Urothelium cell line (cell line): ENCODE measurements at regions not wholly inside any gene's neighbourhood (a gene's known extent, or its start where the extent isn't known, plus 50 kb on each side); places are given as distances from the start of the nearest gene placed in this dataset.
"Not testable (repeated sequence)": the region's sequence is repeated elsewhere in the genome, so short reads cannot be mapped to it uniquely, and the experiment has no call there.

Source experiments
- DNase-seq: peaks from one replicate; pipeline ENCODE4 v3.0.0; 2011; ENCODE audit warnings: low spot score, mixed read lengths
- FAIRE-seq: peaks from 2 replicates; lab custom pipeline; 2011; peaks lifted over from hg19 to GRCh38; lab: Jason Lieb, UNC

DNA sequence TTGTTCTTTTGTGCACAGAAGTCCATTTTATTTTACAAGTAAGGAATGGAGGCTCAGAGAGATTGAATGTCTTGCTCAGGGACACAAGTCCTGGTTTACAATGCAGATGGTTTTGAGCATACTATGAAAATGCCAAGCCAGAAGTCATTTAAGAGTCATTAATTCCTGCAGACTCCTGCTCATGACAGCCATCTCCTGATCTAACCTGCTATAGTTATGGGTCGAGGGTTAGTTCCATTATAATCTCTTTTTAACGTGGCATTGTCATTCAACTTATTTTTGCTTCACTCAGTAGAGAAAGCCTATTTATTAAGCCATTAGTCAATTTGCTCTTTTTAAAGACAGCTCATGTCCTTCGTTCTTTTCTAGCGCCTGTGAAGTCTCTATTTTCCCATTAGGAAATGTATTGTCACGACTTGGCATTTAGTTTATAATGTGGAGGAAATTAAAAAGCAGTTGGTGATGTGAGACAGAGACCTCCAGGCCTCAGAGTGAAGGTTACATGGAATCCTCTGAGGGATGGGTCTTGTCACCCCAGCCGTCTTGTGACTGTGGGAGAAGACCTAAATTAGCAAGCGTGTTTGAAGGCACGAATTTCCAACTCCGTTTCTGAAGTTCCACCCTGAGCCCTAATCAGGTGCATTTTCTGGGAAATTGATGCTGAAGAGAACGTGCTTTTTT lies 84.1 kb downstream of the ACTBL2 start:
- FAIRE-seq (no peak), DNase-seq (no peak)

DNA sequence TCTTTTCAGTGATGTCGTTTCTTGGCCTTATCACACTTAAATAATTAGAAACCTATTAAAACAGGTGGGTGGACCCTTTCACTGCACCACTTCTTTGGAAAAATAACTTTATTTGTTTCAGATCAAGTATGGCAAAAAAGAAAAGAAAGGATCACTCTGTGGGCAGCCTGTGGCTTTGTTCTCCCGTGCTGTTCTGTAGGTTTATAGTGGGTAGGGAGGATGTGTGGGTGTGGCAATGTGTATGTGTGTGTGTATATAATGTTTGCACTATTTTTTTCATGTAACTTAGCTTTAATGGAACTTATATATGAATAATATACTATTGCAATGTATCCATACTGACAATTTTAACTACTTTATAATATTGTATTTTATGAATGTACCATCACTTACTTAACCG lies 85.9 kb downstream of the ACTBL2 start:
- DNase-seq, result no peak

DNA sequence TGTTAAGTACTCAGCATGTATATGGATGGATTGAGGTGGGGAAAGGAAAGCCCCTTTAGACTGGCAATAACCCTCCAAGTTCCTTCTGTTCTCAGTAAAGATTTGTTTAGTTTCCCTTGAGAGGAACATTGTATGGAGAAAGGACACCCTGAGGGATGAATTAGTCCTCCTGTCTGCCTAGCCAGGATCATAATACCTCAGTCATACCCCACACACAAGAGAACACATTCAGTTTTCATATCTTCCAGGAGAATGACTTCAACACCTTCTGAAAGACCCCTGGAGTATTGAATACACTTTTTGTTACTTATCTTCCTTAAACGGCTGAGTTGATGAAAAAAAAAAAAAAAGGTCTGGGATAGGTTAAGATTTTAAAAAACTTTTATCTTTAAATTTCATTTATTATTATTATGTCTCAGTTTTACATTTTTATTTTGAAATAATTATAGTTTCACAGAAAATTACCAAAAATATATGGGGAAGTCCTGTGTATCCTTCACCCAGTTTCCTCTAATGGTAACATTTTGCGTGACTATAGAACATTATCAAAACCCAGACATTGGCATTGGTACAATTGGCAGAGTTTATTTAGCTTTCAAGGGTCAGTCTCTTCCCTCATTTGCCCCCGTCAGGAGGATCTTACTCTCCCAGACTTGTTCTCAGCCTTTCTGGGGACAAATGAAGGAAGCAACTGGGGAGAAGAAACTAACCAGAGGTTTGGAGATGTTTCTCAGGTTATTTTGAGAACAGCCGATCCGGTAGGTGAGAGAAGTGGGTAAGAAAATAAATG lies 88.0 kb downstream of the ACTBL2 start:
- FAIRE-seq (no peak), DNase-seq (no peak)

More for the DNA sequence above, 85.9 kb downstream of the ACTBL2 start:
- no peak for FAIRE-seq

DNA sequence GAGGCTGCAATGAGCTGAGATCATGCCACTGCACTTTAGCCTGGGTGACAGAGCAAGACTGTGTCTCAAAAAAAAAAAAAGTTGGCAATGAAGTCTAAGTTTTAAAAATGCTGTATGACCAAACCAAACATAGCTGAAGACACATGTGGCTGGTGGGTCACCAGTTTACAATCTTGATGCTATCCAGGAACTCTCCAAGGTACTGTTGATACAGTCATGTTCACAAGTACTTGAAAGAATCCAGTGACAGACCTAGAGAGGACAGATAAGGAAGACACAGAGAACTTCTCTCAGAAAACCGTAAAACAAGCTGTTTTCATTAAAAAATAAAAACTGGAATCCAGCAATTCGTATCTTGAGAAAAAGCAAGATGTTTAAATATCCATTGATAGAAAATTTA lies 95.7 kb downstream of the ACTBL2 start:
- FAIRE-seq, result no peak
- no peak for DNase-seq

- DNase-seq, result peak; percentile 77
Observed at GRCh38 chr5:57383093-57383861, 99.3 kb downstream of the ACTBL2 start.

GRCh38 chr5:57382655-57383054 lies 100.0 kb downstream of the ACTBL2 start:
- DNase-seq (no peak), FAIRE-seq (no peak)

More at GRCh38 chr5:57383093-57383861, 99.3 kb downstream of the ACTBL2 start:
- no peak for FAIRE-seq

GRCh38 chr5:57370376-57370775 lies 112.2 kb downstream of the ACTBL2 start:
- DNase-seq, result no peak

GRCh38 chr5:57368010-57368409 lies 114.6 kb downstream of the ACTBL2 start:
- DNase-seq (no peak), FAIRE-seq (no peak)

More at GRCh38 chr5:57370376-57370775, 112.2 kb downstream of the ACTBL2 start:
- no peak for FAIRE-seq

DNA sequence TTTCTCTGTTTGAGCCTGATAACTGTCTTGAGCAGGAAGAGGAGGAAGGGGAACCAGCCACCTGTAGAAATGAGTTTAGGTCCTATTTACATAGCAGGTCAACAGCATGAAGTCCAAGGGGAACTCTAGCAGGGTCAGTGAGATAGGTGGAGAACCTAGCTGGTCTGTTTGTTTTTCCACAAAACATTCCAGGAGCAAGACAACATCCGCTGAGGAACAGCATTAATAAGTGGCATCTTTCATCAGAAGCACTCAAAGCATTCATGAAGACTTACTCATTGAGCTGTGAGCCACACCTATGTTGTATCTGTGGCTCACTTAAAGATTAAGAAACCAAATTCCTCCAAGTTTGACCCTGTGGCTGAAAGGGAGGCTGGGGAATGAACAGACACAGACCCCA lies 115.9 kb downstream of the ACTBL2 start:
- peak; percentile 75 for DNase-seq
- FAIRE-seq, result peak; percentile 81

DNA sequence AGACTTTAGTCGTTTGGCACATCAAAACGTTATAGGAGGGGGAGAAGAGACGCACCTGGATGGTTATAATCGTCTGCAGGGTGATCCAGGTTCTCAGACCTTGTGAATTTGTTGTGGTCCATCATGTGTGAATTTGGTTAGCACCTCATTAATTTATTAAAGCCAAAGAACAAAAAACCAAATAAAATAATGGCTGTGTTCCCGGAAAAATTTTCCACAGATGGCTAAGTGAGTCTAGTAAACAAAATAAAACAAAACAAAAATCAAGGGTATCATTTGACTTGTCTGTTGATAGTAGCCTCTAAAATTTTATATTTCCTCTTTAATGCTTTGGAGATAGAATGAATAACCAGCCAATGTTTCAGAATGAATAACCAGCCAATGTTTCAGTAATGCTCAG lies 119.7 kb downstream of the ACTBL2 start:
- no peak for FAIRE-seq

DNA sequence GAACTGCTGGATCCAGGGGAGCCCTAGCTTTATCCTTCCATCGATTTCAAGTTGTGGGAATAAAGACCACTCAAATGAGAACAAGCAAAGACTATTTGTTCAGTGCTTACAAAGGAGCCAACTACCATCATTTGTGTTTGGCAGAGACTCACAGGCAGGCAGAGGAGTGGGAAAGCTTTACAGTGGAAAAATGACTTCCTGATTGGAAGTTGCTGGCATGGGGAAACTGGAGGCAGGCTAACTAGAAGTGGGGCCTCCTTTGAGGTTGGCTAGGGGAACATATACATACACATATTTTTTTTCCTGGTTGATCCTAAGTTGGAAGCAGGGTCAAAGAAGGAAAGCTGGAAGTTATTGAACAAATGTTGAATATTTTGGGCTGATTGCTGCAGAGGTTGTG lies 121.7 kb downstream of the ACTBL2 start:
- FAIRE-seq (no peak), DNase-seq (no peak)

More for the DNA sequence above, 119.7 kb downstream of the ACTBL2 start:
- no peak for DNase-seq

GRCh38 chr5:57358796-57359592 lies 123.6 kb downstream of the ACTBL2 start:
- no peak for FAIRE-seq

DNA sequence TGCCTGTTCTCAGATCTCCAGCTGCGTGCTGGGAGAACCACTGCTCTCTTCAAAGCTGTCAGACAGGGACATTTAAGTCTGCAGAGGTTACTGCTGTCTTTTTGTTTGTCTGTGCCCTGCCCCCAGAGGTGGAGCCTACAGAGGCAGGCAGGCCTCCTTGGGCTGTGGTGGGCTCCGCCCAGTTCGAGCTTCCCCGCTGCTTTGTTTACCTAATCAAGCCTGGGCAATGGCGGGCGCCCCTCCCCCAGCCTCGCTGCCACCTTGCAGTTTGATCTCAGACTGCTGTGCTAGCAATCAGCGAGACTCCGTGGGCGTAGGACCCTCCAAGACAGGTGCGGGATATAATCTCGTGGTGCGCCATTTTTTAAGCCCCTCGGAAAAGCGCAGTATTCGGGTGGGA lies 125.8 kb downstream of the ACTBL2 start:
- not testable (repeated sequence) for DNase-seq, FAIRE-seq

More at GRCh38 chr5:57358796-57359592, 123.6 kb downstream of the ACTBL2 start:
- DNase-seq, result no peak

DNA sequence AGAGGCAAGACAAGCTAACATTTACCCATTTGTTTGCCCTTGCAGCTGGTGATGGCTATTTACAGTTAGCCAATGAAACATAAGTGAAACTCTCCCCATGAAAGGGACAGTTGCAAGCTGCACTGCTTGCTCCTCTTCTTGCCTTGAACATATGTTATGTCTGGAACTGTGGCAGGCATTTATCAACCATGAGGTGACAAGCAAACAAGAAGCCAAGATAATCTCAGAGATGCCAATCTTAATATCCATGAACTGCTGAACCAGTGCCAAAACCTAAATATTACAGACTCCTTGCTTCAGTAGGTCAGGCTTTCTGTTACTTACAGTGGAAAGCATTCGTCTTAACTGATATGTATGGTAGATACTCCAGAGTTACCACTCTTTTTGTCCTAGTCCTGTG lies 133.4 kb downstream of the ACTBL2 start:
- FAIRE-seq, result no peak
- no peak for DNase-seq

DNA sequence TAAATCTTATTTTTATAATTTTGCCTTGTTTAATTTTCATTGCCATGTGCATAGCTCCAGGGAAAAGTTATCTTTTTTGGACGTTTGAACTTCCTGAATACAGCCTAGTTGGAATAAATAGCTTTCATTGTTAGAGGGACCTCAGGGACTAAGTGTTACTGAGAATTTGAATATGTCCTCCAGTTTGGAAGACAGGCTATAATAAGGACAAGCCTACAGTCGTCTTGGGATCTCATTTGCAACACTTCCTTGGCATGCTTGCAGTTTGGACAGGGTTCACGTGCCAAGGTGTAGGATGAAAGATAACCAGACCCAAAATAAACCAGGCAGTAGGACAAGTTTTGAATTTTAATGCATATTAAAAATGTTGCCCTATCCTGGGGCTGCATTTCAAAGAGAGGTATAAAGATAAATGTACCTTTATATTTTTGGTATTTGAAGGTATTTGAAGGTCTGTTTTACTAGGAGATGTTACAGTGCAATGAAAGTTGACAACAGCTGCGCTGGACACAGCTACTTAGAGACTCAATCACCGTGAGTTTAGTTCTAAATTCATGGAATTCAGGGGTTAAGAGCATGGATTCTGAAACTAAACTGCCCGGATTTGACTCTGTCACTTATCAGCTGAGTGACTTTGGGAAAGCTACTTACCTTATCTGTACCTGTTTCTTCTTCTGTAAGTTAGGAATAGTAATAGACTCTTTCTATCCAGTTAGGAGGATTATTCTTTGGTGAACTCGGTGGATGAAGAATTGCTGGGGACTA lies 134.1 kb downstream of the ACTBL2 start:
- FAIRE-seq (no peak), DNase-seq (no peak)

GRCh38 chr5:57346328-57346727 lies 136.3 kb downstream of the ACTBL2 start:
- FAIRE-seq (no peak), DNase-seq (no peak)

GRCh38 chr5:57341380-57341979 lies 141.1 kb downstream of the ACTBL2 start:
- FAIRE-seq (no peak), DNase-seq (no peak)

GRCh38 chr5:57340681-57341080 lies 141.9 kb downstream of the ACTBL2 start:
- FAIRE-seq, result no peak
- no peak for DNase-seq

- FAIRE-seq, result no peak
- DNase-seq, result no peak
Observed at GRCh38 chr5:57339521-57339920, 143.1 kb downstream of the ACTBL2 start.
